ENCODE measurements at regions not wholly inside any gene's neighbourhood (a gene's known extent, or its start where the extent isn't known, plus 50 kb on each side); places are given as distances from the start of the nearest gene placed in this dataset.
"Not testable (repeated sequence)": the region's sequence is repeated elsewhere in the genome, so short reads cannot be mapped to it uniquely, and the experiment has no call there.

DNA sequence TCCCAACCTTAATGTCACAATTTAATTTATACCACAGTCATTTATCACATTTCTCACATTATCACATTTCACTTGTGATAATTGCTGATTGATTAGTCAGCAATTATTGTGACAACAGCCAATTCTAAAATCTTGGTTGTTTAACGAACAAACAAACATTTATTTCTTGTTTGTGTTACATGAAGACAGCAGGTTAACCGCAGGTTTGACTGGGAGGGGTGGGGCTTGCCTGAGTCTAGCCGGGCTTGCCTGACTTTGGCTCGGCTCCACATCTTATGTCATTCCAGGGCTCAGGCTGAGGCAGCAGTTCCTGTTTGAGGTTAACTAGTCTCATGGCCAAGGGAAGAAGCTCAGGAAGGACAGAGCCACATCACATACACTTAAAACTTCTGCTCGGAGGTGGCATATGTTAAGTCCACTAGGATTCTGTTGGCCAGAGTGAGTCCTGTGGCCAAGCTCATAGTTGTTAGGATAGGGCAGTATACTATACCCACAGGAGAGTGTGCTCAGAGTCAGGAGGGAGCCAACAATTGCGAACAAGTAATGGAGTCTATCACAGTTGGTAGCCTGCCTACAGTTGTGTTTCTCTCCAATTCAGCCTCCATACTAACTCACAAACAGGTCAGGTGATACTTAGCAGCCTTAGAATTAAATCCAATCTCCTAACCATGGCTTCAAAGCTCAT lies 90.0 kb upstream of the IFNGR1 start:
- no peak for DNase-seq (ENCODE audit: low read depth in 2 of 2)

DNA sequence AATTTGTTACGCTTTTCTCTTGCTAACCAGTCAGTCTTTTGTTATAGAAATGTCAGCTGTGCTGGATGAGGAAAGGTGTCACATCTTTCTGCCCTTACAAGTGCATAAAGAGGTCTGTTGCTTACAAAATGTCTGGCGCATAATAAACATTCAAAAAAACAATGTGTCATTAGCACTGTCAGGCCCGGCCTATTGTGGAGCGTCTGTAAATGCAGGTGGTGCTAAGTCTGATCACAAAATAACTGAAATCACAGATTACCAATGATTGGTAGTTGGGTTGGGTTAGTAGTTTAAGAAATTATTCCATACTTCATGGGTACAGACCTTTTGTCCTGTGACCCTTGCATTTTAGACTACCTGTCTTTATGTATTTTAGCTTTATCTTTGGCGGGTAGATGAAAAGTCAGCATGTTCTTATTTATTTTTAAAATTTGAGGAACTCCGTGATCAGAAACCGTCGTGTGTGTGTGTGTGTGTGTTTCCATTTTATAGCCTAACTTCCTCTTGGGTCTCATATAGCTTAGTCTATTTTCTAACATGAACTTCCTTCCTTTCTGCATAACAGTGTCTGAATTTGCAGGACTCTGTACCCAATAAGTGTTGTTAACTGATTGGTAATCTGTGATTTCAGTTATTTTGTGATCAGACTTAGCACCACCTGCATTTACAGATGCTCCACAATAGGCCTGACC lies 88.1 kb upstream of the IFNGR1 start:
- no peak for DNase-seq (ENCODE audit: low read depth in 2 of 2)

DNA sequence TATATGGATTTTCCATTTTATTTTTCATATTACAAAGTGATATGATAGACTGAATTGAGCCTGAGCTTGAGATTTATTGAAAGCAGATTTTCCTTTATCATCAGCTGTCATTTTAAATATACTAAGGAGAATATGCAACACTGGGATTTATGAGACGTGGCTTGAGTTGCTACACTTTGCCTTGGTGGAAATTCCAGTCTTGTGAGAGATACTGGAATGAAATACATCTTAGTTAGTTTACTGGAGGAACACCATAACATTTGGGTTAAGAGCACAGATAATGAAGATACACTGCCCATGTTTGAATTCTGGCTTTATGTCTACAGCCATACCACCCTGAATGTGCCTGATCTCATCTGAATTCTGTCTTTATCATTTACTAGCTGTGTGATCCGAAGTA lies 86.5 kb upstream of the IFNGR1 start:
- no peak for DNase-seq (ENCODE audit: low read depth in 2 of 2)

DNA sequence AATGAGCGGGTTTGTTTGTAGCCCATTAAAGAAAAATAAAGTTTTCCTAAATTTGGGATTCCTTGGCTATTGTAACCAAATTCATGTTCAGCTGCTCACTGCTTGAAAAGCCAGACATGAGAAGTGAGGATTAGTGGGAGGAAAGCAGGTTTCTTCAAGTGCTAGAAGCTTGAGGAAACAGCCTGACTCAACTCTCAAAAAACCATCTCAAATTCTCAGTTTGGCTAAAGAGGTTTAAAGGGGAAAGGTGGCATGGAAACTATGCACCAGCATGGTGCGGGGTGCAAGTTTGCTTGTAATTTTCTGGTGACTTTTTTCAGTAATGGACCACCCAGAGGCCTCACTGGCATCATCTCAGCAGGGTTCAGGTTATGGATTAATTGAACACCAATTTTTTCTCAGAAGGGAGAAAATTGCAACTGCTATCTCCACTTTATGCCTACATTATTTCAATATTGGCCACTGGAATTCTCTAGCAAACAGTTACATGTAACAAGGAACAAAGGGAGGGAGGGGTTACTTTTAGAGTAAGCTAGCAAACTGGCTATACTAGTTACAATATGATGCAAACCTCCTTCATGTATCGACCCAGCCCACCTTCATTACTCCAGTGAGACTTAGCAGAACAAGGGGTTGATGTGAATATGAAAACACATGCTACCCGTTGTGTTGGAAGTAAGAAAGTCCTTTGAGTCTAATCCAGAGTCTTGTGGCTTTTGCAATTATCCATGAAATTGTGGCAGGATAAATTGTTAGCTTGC lies 85.0 kb upstream of the IFNGR1 start:
- DNase-seq (ENCODE audit: low read depth in 2 of 2) = no peak

DNA sequence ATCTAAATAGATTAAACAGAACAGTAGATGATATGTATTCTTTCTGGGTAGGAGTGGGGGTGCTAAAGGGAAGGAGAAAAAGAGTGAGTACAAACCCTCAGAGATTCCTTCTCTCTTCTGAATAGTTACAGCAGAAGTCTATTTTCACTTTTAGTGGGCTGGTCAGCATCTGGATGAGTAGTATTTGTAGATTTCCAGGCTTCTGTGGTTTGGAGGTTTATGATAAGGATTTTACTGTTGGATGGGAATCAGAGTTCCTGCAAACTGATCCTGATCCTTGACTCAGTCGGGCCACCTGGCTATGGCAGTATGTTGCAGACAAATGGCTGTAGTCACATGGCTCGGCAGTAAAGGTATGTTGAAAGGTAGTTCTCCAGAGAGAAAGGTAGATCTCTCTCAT lies 84.3 kb upstream of the IFNGR1 start:
- no peak for DNase-seq (ENCODE audit: low read depth in 2 of 2)

DNA sequence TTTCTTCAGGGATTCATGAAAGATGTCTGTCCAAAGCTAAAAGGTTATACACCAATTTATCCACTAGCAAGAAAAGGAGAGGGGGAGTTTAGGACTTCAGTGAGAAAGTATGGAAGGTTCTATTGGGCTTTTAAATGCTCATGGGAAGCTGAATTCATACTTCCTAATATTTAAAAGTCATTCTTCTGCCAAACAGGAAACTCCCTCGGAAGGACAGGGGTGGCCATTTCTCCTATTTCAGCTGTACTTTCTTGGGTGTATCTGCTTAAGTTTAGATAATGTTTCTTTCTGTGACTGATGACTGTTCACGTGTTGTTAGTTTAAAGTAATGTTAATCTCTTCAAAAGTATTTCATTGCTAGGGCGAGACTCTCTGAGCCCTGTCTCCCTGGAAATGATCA lies 80.5 kb upstream of the IFNGR1 start:
- no peak for DNase-seq (ENCODE audit: low read depth in 2 of 2)

DNA sequence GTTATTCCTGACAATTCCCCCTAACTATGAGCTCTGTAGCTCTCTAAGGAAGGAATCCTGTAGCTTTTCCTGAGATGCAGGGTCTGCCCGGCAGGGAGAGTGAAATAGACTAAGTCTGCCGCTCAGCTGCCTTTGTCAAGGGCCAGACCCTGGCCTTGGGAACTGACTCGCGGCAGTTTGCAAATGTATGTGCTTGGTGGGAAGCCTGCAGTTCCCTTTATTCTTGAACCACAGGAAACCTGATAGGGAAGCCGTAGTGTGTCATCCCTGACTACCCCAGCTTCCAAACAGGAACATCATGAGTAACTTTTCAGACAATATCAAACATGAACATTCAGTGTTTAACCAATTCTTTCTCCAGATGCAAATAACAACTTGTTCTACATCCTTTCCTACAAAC lies 78.7 kb upstream of the IFNGR1 start:
- no peak for DNase-seq (ENCODE audit: low read depth in 2 of 2)

DNA sequence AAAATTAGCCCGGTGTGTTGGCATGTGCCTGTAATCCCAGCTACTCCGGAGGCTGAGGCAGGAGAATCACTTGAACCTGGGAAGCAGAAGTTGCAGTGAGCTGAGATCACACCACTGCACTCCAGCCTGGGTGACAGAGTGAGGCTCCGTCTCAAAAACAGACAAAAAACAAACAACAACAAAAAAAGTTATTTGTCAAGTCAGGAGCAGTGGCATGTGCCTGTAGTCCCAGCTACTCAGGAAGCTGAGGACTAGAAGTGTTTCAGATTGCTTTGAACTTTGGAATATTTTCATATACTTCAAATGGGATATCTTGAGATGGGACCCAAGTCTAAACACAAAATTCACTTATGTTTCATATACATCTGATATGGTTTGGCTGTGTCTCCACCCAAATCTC lies 73.1 kb upstream of the IFNGR1 start:
- not testable (repeated sequence) for DNase-seq (ENCODE audit: low read depth in 2 of 2)

DNA sequence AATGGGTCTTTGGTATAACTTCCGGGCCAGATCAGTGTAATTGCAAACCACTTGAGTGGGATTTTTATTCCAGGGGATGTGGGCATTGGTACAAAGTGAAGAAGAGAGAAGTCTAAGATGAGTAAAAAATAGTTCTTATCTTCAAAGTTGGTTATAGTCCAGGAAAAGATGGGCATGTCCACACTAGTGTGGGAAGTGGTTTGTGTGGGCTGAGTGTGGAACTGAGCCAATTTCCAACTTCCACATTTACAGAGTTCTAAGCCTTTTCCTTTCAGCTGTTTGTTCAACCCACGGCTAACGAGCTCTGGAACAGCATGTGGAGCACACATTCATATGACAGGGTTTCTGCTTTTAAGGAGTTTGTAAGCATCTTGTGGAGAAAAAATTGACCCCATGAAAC lies 72.3 kb upstream of the IFNGR1 start:
- DNase-seq (ENCODE audit: low read depth in 2 of 2) = no peak

DNA sequence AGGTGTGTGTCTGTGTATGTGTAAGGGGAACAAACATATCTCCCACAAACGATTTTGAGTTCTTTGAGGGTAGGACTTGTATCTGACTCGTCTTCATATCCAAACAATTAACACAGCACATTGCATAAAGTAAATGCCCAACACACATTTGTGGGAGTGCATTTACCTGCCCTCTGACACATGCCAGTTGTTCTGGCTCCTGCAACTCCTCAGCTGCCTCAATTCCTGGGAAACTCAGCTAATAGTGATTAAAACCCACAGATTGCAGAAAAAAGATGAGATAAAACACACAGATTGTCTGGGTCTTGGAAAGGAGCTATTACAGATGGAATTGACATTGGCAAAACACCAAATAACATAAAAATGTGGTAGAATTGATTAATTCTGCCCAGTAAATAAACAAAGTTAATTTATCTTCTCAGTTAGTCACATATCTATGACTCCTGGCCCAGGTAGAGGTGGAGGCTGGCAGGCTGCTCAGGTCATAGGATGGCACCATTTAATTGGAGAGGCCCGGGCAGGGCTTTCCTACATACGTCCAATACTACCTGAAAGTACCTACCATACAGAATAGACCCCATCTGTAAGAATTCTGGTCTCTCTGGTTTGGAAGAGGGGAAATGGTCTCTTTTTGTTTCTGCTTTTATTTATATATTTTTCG lies 71.5 kb upstream of the IFNGR1 start:
- no peak for DNase-seq (ENCODE audit: low read depth in 2 of 2)

DNA sequence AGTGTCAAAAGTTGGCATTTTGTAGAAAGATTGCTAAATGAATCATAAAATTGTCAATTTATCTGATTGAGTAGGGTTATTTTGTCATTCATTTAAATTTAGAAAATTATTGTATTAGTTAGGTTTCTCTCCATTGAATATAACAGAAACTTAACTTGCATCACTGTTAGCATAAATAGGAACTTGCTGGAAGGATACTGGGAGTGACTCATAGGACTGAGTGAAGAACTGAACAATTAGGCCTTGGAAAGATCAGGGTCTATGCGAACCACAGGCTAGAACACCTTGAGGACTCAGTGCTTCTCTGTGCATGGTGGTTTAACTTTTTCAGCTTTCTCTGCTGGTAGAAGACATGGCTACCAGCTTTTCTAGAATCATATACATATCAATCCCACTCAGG lies 67.7 kb upstream of the IFNGR1 start:
- no peak for DNase-seq (ENCODE audit: low read depth in 2 of 2)

DNA sequence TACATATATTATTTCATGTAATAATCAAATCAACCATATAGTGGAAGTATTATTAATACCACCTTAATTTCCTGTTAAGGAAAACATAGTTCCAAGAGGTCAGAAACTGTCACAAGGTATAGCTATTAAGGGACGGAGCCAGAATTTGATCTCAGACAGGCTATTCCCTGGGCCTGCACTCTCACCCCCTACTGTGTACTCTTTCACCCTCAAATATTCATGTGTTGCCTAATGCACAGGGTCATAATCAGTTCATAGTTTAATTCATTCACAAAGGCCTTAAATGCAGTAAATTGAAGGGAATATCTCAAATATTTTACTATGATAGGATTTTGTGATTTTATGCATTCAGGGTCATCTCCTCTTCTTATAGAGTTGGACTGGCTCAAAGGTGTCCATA lies 67.2 kb upstream of the IFNGR1 start:
- no peak for DNase-seq (ENCODE audit: low read depth in 2 of 2)

DNA sequence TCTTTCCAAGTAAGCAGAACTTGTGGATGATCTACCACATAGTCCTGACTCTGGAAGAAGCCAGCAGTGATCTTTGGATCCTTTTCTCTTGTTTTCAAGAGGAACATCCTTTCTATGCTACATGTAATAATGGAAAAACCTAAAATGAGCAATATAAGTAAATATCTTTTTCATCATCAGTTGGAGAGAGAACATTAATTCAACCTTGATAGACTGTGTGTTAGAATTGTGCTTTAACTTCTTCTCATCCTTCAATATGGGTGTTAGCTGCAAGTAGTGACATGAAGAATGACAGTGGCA lies 65.6 kb upstream of the IFNGR1 start:
- no peak for DNase-seq (ENCODE audit: low read depth in 2 of 2)

DNA sequence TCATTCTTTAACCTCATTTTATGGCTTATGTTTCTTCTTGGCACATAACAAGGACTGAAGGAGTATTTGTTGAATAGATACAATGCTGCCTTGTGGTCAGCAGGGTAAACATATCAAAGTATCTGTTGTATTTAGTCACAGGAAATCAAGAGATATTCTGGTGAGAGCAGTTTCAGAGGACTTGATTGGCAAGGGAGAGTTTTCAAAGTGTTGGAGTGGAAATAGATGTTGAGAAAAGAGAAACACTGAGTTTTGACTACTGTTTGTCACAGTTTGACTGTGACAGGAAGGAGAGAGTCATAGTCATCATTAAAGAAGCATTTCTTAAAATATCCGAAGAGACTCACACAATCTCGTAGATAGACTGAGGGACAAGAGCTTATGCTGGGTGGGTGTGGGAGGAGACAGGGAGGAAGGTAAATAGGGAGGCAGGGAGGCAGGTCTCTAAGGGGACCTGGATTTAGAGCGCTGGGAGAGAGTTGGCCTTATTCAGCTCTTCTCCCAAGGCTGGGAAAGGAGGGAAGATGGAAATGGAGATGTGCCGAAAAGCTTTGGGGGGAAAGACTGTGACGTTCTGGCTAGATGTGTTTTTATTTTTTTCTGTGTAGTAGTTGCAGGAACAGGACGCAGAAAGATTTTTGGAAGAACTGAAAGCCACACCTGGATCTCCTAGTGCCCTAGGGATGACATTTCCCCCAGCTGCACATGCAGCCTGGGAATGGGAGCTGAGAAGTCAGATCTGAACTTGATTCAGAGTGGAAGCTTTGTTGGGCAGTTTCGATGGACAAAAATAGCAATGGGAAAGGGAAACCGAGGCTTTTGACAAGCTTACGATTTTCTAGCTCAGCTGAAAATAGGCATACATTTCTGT lies 65.0 kb upstream of the IFNGR1 start:
- no peak for DNase-seq (ENCODE audit: low read depth in 2 of 2)

DNA sequence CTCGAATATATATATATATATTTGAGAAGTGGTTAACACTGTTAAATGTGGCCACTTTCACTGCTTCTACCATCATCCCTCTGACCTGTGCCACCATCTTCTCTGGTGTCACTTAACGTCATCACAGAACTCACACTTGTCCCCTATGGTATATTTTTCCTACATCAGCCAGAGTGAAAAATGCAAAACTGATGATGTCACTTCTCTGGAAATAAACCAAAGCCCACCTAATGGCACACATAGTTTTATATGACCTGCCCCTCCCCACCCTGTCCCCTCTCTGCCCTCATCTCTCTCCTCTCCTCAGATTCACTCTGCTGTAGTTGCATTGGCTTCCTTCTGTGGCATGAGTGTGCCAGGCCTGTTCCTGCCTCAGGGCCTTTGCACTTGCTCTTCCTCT lies 63.9 kb upstream of the IFNGR1 start:
- DNase-seq (ENCODE audit: low read depth in 2 of 2) = no peak

DNA sequence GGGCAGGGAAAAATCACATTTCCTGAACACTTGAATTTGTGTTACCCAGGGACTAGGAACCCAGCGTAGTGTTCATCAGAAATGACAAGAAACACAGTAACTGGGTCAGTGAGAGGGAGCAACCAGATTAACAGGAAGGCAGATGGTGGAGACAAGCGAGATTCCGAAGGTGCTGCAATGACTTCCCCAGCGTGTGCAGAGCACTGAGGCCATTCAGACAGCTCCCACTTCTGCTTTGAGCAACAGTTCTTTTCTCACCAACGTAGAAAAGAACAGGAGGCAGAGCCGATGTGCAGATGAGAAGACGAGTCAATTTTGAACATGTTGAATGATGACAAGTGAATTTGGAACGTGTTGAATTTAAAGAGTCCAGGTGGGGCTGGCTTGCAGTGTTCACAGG lies 63.1 kb upstream of the IFNGR1 start:
- DNase-seq (ENCODE audit: low read depth in 2 of 2) = no peak

DNA sequence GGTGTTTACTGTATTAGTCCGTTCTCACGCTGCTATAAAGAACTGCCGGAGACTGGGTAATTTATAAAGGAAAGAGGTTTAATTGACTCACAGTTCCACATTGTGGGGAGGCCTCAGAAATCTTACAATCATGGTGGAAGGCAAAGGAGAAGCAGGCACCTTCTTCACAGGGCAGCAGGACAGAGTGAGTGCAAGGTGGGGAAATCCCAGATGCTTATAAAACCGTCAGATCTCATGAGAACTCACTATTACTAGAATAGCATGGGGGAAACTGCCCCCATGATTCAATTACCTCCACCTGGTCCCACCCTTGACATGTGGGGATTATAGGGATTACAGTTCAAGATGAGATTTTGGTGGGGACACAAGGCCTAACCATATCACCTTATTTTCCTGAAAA lies 60.1 kb upstream of the IFNGR1 start:
- DNase-seq (ENCODE audit: low read depth in 2 of 2) = not testable (repeated sequence)

DNA sequence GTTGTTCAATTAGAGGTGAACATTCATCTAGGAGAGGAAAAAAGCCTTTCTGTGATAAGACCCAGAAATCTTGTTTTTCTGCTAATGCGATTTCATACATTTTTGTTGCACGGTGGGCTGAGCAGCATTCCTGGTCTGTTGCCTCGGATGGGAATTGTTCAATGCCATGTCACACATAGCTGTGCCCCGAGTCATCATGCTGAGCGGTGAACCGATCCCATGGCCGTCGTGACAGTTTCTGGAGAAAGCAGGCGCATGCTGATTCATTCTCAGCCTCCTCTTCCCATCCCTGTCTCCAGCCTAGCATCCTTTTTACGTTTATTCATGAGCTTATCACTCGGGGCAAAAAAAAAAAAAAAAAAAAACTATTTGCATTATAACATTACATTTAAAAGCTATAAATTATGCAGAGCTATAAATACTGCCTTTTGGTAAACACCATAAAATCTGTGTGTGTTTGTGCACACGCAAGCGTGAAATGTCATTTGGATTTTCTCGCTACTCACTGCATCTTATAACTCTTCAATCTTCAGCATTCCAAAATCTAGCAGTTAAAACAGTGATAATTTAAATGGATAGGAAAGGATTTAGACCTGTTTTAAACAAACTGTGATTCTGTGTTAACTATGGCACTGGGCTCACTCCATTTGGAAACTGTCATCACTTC lies 58.9 kb upstream of the IFNGR1 start:
- DNase-seq (ENCODE audit: low read depth in 2 of 2) = no peak

DNA sequence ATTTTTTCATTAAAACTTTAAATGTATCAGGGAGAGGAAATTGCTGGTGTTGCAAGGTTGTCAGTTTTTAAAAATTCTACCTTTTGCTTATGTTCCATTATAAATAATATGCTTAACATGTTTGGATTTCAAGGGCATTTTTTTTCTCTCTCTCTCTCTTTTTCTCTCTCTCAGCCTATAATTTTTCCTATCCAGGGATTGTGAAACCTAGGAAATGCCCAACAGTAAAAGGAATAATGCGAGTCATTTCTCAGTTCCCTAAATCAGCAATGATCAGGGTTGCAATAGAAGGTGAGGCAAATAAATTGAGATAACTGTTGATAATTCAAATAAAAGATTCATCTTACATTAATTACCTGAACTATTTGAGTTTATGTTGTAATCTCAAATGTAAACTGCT lies 53.2 kb upstream of the IFNGR1 start:
- DNase-seq (ENCODE audit: low read depth in 2 of 2) = no peak

DNA sequence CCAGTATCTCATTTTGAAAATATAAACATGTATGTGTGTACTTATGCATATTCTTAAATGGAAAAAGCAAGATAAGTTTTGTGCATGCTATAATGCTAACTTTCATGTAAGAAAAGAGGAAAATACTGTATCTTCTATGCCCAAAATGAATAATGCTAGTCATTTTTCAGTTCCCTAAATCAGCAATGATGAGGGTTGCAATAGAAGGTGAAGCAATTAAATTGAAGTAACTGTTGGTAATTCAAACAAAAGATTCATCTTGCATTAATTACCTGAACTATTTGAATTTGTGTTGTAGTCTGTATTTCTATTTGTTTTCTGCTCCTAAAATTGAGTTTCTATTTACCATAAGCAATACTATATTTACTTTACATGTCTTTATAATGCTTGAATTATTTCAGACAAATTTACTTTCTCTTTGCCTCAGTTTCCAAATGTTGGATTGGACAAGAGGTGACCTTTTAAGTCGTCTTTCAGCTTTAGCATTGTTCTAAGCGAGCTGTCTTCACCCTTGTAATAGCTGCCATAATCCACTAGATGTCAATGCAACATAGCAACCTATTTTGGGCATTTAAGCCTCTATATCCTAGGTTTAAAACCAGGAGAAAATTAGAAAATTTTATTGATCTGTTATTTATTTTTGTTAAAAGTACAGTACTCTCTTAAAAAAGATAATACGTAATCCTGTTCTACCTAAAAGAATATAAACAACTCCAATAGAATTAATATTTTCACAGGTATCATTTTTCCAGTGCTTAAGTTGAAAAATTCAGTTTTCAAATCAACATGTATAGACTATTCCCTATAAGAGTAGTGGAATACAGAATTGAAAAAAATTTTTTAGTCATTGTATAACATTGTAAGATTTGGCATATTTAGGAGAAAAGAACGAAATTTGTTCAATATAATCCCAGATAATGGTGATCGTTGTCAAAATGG lies 52.3 kb upstream of the IFNGR1 start:
- no peak for DNase-seq (ENCODE audit: low read depth in 2 of 2)
